B cell (primary cell): ENCODE measurements at regions not wholly inside any gene's neighbourhood (a gene's known extent, or its start where the extent isn't known, plus 50 kb on each side); places are given as distances from the start of the nearest gene placed in this dataset.

ENCODE experiments used
- ATAC-seq: fragments of 200-7000 bp; cut with Tn5 transposase; one replicate; pipeline ENCODE4 v1.10.0; 2021; ENCODE audit warnings: low read depth, mild to moderate bottlenecking, moderate number of reproducible peaks, moderate library complexity
- CTCF ChIA-PET: fragments of 350-600 bp; sonication (Branson Sonifier 250); formaldehyde crosslinking; loops from one replicate; lab custom pipeline; 2021; ENCODE audit warnings: antibody characterized with exemption, inconsistent platforms; lab: Charles Lee
- POLR2A ChIA-PET: fragments of 350-600 bp; sonication (Branson Sonifier 250); formaldehyde crosslinking; loops from one replicate; lab custom pipeline; 2021; ENCODE audit warnings: antibody characterized with exemption; lab: Charles Lee
- DNase-seq: peaks from one replicate; pipeline ENCODE4 v3.0.0; 2013
- H2AFZ ChIP-seq: 2 replicates; pipeline ENCODE4 v1.6.1; 2012; ENCODE audit warnings: mild to moderate bottlenecking, low read depth, low read length; ENCODE audit not compliant: insufficient read depth, poor library complexity, severe bottlenecking
- H3K27ac ChIP-seq, 2 donors: 1 replicate in 1 of 2; 2 replicates in 1 of 2; pipeline ENCODE4 v1.5.1; 2012 to 2013; ENCODE audit warnings: low read length in 2 of 2, mild to moderate bottlenecking in 2 of 2, moderate library complexity in 1 of 2
- H3K27me3 ChIP-seq, 4 experiments: fragments of 200-600 bp in 1 of 4; sonication (generic) in 1 of 4; replicated peaks in 1 of 4; 1 replicate in 2 of 4; 2 replicates in 2 of 4; pipeline versions ENCODE4 v1.6.1 to v1.7.0; 2013 to 2016; ENCODE audit warnings: low read length in 3 of 4, mild to moderate bottlenecking in 2 of 4, mixed read lengths in 1 of 4, moderate library complexity in 1 of 4; ENCODE audit not compliant: insufficient read depth in 4 of 4, control insufficient read depth in 3 of 4; ENCODE audit errors: control extremely low read depth in 1 of 4
- H3K36me3 ChIP-seq, 2 experiments: replicated peaks in 1 of 2; 1 replicate in 1 of 2; 2 replicates in 1 of 2; pipeline versions ENCODE4 v1.6.1 to v1.7.1; 2013; ENCODE audit warnings: low read length in 1 of 2; ENCODE audit not compliant: insufficient read depth in 2 of 2, control insufficient read depth in 1 of 2; ENCODE audit errors: control extremely low read depth in 1 of 2, extremely low read depth in 1 of 2
- H3K4me1 ChIP-seq, 2 donors: fragments of 200-600 bp in 1 of 2; sonication (generic) in 1 of 2; 1 replicate in 1 of 2; 2 replicates in 1 of 2; pipeline versions ENCODE4 v1.5.1 to v1.6.1; 2013 to 2017; ENCODE audit warnings: low read length in 2 of 2; ENCODE audit not compliant: control insufficient read depth in 2 of 2, insufficient read depth in 2 of 2
- H3K4me2 ChIP-seq: replicated peaks from 2 replicates; pipeline ENCODE3; 2012; ENCODE audit warnings: mild to moderate bottlenecking, low read depth, low read length; ENCODE audit not compliant: poor library complexity, severe bottlenecking
- H3K4me3 ChIP-seq, 5 experiments: fragments of 200-600 bp in 1 of 5; sonication (generic) in 1 of 5; 1 replicate in 3 of 5; 2 replicates in 2 of 5; pipeline versions ENCODE4 v1.5.1 to v1.7.0; 2011 to 2016; ENCODE audit warnings: low read length in 4 of 5, mild to moderate bottlenecking in 4 of 5, low read depth in 2 of 5, control low read depth in 1 of 5, moderate library complexity in 1 of 5; ENCODE audit not compliant: insufficient read depth in 1 of 5; ENCODE audit errors: control extremely low read depth in 1 of 5, extremely low read depth in 1 of 5
- H3K79me2 ChIP-seq: fragments of 200-600 bp; sonication (generic); one replicate; pipeline ENCODE4 v1.6.0; 2016; ENCODE audit warnings: low read length; ENCODE audit not compliant: control insufficient read depth, insufficient read depth
- H3K9ac ChIP-seq: fragments of 200-600 bp; sonication (generic); 2 replicates; pipeline ENCODE4 v1.6.1; 2017; ENCODE audit warnings: mild to moderate bottlenecking, low read length, moderate library complexity
- H3K9me3 ChIP-seq, 3 donors: one replicate each; pipeline versions ENCODE4 v1.6.1 to v1.7.1; 2013; ENCODE audit warnings: low read length in 2 of 3; ENCODE audit not compliant: control insufficient read depth in 2 of 3, insufficient read depth in 1 of 3; ENCODE audit errors: control extremely low read depth in 1 of 3
- H4K20me1 ChIP-seq: 2 replicates; pipeline ENCODE4 v1.6.0; 2012; ENCODE audit warnings: mild to moderate bottlenecking, low read length; ENCODE audit not compliant: insufficient read depth, control insufficient read depth, poor library complexity, severe bottlenecking
- H3K27ac Mint-ChIP-seq: one replicate; pipeline ENCODE4 v1.8.0; 2021; ENCODE audit warnings: mixed read lengths
- H3K27me3 Mint-ChIP-seq: one replicate; pipeline ENCODE4 v1.8.0; 2021; ENCODE audit warnings: mixed read lengths
- H3K4me1 Mint-ChIP-seq: one replicate; pipeline ENCODE4 v1.8.0; 2021; ENCODE audit warnings: mixed read lengths
- H3K4me3 Mint-ChIP-seq: one replicate; pipeline ENCODE4 v1.8.0; 2021; ENCODE audit warnings: mixed read lengths
- H3K9me3 Mint-ChIP-seq: one replicate; pipeline ENCODE4 v1.8.0; 2022; ENCODE audit warnings: mixed read lengths; ENCODE audit not compliant: insufficient read depth
- CTCF ChIP-seq: fragments of 200-600 bp; IDR thresholded peaks from one replicate; pipeline ENCODE4 v1.8.0; 2022; ENCODE audit warnings: antibody characterized with exemption, mild to moderate bottlenecking
- EZH2 ChIP-seq: IDR thresholded peaks from 2 replicates; pipeline ENCODE4 v1.6.1; 2012; ENCODE audit warnings: borderline replicate concordance, low read depth, mild to moderate bottlenecking, moderate library complexity, low read length; ENCODE audit not compliant: insufficient read depth, poor library complexity, severe bottlenecking
- WGBS: methylation state at CpG from one replicate; pipeline ENCODE4 v1.1.5; 2013; ENCODE audit warnings: missing lambda C conversion rate; ENCODE audit not compliant: insufficient coverage; 5-methylcytosine and 5-hydroxymethylcytosine counted together
- intact Hi-C: fragments of 100-400 bp; cut with micrococcal nuclease; formaldehyde crosslinking; loops from one replicate; pipeline ENCODE4 v1.10.0; 2022

GRCh38 chr5:72599519-72600370 lies 92.5 kb upstream of the ZNF366 start:
- Mint-ChIP-seq H3K4me3 (no peak overlapping the region), H3K4me1 (peaks cover 18% of the 10 kb centered on the region), H3K27me3 (peaks cover under 1% of the 10 kb centered on the region), H3K9me3 (no peaks in the 10 kb centered on the region), H3K27ac (peak overlapping the region; percentile 21)
- ATAC-seq, result no peak
- Histone ChIP-seq H4K20me1 (no peaks in the 10 kb centered on the region), H3K27me3 (no peaks in the 10 kb centered on the region), H3K36me3 (no peaks in the 10 kb centered on the region), H3K79me2 (no peaks in the 10 kb centered on the region), H3K9ac (no peak overlapping the region), H3K4me2 (peak overlapping the region; percentile 38), H3K4me3 (no peak overlapping the region), H3K9me3 (no peaks in the 10 kb centered on the region), H3K4me1 (peaks cover 15 to 18% of the 10 kb centered on the region in 2 donors), H3K27ac (peak overlapping the region; percentile 39 to 92), H2AFZ (peak overlapping the region; percentile 49)
- DNase-seq, result no peak
- ChIA-PET POLR2A (no interaction called here), CTCF (interaction anchor here (0.9 to 1.7 kb wide), 2 partner anchors 10 to 219 kb away, joined by 3 to 6 read pairs; no protein-coding TSS in a partner anchor)
- TF ChIP-seq CTCF (no peak), EZH2 (no peak)
- 95% methylated on average over 2 of the region's 5 CpGs for WGBS
- intact Hi-C loops, result loop anchor here (5.0 kb wide), 2 partner anchors 92 to 218 kb away; partner anchors contain the start of genes TNPO1 and ZNF366

- Histone ChIP-seq H3K4me3 (no peak overlapping the region), H3K27me3 (no peaks in the 10 kb centered on the region), H3K9ac (no peak overlapping the region), H2AFZ (peak overlapping the region; percentile 78), H3K36me3 (no peaks in the 10 kb centered on the region), H3K9me3 (no peaks in the 10 kb centered on the region), H3K79me2 (no peaks in the 10 kb centered on the region), H3K4me2 (peak overlapping the region; percentile 38), H4K20me1 (no peaks in the 10 kb centered on the region), H3K27ac (peak overlapping the region; percentile 88 to 92), H3K4me1 (peaks cover 15 to 18% of the 10 kb centered on the region in 2 donors)
- intact Hi-C loops, result loop anchor here (5.0 kb wide), 2 partner anchors 92 to 218 kb away; partner anchors contain the start of genes TNPO1 and ZNF366
- Mint-ChIP-seq H3K27me3 (no peaks in the 10 kb centered on the region), H3K9me3 (no peaks in the 10 kb centered on the region), H3K4me1 (peaks cover 18% of the 10 kb centered on the region), H3K4me3 (peak overlapping the region; percentile 47), H3K27ac (peak overlapping the region; percentile 91)
- DNase-seq (no peak), ATAC-seq (no peak)
- POLR2A ChIA-PET, result no interaction called here
- CTCF ChIA-PET, result interaction anchor here (0.9 to 1.7 kb wide), 2 partner anchors 11 to 220 kb away, joined by 3 to 6 read pairs; no protein-coding TSS in a partner anchor
- WGBS, result no CpG with 5 or more reads among the region's 2 CpGs
- TF ChIP-seq EZH2 (no peak), CTCF (no peak)
Observed at GRCh38 chr5:72599065-72599433, 91.8 kb upstream of the ZNF366 start.
